Fibroblast of villous mesenchyme (primary cell): ENCODE measurements at regions not wholly inside any gene's neighbourhood (a gene's known extent, or its start where the extent isn't known, plus 50 kb on each side); places are given as distances from the start of the nearest gene placed in this dataset.

Source experiments
- DNase-seq: peaks from one replicate; pipeline ENCODE4 v3.0.0-alpha.2; 2010; ENCODE audit warnings: low read depth
- H3K4me3 ChIP-seq: 2 replicates; pipeline ENCODE4 v1.5.1; 2011; ENCODE audit warnings: low read depth, mild to moderate bottlenecking, low read length
- TF ChIP-seq, protein P1 (sequence below): IDR thresholded peaks from 2 replicates; pipeline ENCODE4 v1.5.1; 2012; ENCODE audit warnings: low read depth, mild to moderate bottlenecking, low read length; ENCODE audit not compliant: insufficient read depth

DNA sequence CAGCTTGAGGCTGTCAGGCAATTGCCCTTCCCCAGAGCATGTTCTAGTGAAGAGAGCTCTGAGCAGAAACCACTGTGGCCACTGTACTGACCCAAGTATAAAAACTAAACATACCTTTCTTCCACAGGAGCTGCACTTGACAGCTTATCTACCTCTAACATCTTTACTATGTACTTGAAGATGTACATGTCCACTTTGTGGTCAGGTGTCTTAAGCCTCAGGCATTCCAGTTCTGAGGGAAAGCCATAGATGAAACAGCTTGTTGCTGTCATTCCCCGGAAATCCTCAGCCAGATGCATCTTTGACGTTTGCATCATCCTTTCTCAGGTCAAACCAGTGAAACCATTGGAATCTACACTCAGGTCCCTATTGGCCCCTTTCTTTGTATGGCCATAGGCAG, 70.4 kb downstream of the CHRM3 start:
- TF ChIP-seq, protein P1, sequence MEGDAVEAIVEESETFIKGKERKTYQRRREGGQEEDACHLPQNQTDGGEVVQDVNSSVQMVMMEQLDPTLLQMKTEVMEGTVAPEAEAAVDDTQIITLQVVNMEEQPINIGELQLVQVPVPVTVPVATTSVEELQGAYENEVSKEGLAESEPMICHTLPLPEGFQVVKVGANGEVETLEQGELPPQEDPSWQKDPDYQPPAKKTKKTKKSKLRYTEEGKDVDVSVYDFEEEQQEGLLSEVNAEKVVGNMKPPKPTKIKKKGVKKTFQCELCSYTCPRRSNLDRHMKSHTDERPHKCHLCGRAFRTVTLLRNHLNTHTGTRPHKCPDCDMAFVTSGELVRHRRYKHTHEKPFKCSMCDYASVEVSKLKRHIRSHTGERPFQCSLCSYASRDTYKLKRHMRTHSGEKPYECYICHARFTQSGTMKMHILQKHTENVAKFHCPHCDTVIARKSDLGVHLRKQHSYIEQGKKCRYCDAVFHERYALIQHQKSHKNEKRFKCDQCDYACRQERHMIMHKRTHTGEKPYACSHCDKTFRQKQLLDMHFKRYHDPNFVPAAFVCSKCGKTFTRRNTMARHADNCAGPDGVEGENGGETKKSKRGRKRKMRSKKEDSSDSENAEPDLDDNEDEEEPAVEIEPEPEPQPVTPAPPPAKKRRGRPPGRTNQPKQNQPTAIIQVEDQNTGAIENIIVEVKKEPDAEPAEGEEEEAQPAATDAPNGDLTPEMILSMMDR = no peak
- no peak overlapping the region for H3K4me3 ChIP-seq
- DNase-seq = no peak

DNA sequence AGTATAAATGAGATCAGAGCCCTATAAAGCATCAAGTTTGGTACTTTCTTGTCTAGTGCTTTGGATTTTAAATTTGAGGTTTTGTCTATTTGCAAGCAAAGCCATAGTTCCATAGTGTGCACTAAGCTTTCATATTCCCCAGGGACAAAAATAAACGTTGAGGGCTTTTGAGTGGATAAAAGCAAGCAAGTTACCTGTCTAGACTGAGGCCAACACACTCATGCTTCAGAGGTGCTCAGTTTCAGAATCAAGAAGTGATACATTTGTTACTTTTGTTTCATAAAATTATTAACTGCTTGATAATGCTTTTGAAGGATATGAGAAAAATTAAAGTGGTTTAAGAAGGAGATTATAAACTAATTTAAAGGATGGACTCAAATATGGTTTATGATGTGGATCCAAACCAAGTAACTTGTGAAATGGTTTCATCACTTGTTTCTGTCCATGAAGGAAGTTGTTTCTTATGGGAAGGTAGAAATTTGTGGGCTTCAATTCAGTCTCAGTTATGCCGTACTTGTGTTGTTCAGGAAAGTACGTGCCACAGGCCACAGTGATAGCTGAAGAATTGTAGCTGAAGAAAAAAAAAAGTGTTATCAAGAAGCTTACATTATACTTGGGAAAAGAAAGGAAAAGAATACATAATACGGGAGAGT, 71.2 kb downstream of the CHRM3 start:
- no peak for DNase-seq
- H3K4me3 ChIP-seq = no peak overlapping the region
- TF ChIP-seq, protein P1 = no peak

DNA sequence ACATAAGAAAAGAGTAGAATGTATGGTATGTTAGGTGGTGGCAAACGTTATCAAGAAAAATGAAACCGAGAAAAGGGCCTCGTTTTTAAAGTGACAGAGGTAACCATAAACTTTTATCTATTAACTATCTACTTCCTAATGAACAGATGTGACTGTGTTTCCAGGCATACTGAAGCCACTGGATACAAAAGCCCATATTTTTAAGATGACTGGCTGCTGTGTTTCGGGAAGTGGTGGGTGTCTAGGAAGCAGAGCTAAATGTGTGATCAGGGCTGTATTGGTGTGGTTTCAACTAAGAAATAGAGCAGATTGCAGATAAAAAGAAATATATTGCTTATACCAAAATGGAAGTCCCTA, 71.8 kb downstream of the CHRM3 start:
- TF ChIP-seq, protein P1 = no peak
- H3K4me3 ChIP-seq = no peak overlapping the region

DNA sequence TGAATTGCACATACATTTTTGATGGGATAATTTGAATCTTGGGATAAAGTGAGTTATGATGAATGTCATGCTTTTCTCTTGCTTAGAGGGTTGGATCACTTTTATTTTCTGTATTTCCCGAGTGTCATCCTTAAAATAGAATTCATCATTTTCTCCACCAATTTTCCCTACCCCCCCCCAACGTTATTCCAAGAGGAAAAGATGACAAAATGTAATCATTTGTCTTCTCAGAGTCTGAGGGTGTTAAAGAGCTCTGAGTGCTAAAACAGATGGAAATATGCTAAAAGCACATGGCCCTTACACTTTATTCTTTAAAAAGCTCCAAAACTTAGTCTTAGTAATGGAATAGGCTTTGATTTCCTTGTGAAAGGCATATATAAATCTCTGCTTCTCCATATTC, 81.4 kb downstream of the CHRM3 start:
- TF ChIP-seq, protein P1 = no peak
- no peak overlapping the region for H3K4me3 ChIP-seq
- no peak for DNase-seq

More for the DNA sequence above, 71.8 kb downstream of the CHRM3 start:
- no peak for DNase-seq

DNA sequence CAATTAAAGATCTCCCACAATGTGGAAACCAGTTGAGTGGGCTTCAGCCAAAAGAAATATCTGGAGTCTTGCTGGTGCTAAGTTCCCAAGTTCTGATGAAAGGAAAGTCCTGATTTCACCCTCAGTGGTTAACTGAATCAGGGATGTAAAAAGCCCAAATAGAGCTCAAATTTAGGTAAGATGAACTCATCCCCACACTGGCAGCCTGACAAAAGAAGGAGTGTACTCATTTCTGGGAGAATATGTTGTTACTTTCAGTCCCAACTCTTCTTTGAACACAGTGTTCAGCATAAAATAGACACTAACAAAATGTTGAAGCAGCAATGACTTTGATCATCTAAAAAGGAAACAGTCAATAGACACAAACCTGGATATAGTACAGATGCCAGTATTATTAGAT, 91.7 kb downstream of the CHRM3 start:
- no peak overlapping the region for H3K4me3 ChIP-seq
- TF ChIP-seq, protein P1 = no peak
- DNase-seq = no peak

DNA sequence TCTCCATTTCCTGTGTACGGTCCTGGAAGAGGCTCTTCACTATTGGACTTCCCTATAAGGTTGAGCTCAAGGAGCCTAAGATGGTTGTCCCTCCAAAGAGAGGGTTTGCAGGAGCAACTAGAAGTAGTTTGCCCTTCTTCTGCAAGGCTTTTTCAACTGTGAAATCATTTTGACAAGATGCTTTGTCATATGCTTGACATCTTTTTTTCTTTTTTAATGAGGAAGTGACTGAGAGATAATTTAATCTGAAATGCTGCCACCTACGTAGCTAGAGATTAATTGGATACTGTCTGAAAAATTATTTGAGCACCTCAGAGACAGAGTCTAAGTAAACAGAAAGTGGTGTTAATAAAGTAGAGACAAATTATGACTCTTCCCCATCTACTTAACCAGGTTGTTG, 97.0 kb downstream of the CHRM3 start:
- DNase-seq = no peak
- TF ChIP-seq, protein P1 = no peak
- H3K4me3 ChIP-seq = no peak overlapping the region

DNA sequence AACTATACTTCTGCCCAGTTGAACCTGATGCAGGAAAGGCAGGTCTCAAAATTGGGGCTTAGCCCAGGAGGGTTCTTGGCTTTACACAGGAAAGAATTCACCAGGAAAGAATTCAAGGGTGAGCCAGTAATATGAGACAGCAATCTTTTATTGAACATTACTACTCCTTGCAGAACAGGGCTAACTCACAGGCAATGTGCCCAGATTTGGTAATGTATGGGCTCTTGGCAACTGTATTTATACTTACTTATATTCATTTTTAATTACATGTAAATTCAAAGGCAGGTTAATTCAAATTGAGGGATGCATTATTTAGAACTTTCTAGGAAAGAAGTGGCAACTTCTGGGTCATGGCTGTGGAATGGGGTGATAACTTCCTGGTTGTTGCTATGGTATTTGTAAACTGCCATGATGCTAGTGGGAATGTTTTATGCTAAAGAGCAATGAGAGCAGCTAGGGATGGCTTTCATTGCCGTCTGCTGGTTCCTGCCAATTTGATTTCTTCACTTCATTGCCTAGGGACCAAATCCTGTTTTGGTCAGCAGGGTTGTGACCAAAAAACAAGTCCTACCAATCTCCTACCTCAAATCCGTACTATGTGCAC, 107.5 kb downstream of the CHRM3 start:
- H3K4me3 ChIP-seq = no peak overlapping the region
- TF ChIP-seq, protein P1 = no peak
- no peak for DNase-seq
